Activated naive CD8-positive, alpha-beta T cell treated with anti-CD3 and anti-CD28 coated beads, Interleukin-2, amount 10 ng/mL, durations not matched to agents 7 days and 5 days (primary cell): ENCODE measurements at regions not wholly inside any gene's neighbourhood (a gene's known extent, or its start where the extent isn't known, plus 50 kb on each side); places are given as distances from the start of the nearest gene placed in this dataset.

Experiments
- ATAC-seq: fragments of 150-1000 bp; cut with Tn5 transposase; one replicate; pipeline ENCODE4 v1.10.0; 2021; ENCODE audit warnings: low read depth, moderate library complexity
- POLR2A ChIA-PET: fragments of 350-600 bp; sonication (Branson Sonifier 250); formaldehyde crosslinking; loops from one replicate; lab custom pipeline; 2021; ENCODE audit warnings: antibody characterized with exemption; lab: Charles Lee
- DNase-seq: peaks from one replicate; pipeline ENCODE4 v3.0.0; 2021
- H3K27ac Mint-ChIP-seq: one replicate; pipeline ENCODE4 v1.8.0; 2022; ENCODE audit warnings: mild to moderate bottlenecking, mixed read lengths
- H3K27me3 Mint-ChIP-seq: one replicate; pipeline ENCODE4 v1.8.0; 2022; ENCODE audit warnings: mild to moderate bottlenecking, moderate library complexity, mixed read lengths
- H3K36me3 Mint-ChIP-seq: one replicate; pipeline ENCODE4 v1.8.0; 2021; ENCODE audit warnings: mild to moderate bottlenecking, mixed read lengths
- H3K4me1 Mint-ChIP-seq: one replicate; pipeline ENCODE4 v1.8.0; 2021; ENCODE audit warnings: mixed read lengths
- H3K4me3 Mint-ChIP-seq: one replicate; pipeline ENCODE4 v1.8.0; 2022; ENCODE audit warnings: mild to moderate bottlenecking, moderate library complexity, mixed read lengths
- H3K9me3 Mint-ChIP-seq: one replicate; pipeline ENCODE4 v1.8.0; 2021; ENCODE audit warnings: mixed read lengths

DNA sequence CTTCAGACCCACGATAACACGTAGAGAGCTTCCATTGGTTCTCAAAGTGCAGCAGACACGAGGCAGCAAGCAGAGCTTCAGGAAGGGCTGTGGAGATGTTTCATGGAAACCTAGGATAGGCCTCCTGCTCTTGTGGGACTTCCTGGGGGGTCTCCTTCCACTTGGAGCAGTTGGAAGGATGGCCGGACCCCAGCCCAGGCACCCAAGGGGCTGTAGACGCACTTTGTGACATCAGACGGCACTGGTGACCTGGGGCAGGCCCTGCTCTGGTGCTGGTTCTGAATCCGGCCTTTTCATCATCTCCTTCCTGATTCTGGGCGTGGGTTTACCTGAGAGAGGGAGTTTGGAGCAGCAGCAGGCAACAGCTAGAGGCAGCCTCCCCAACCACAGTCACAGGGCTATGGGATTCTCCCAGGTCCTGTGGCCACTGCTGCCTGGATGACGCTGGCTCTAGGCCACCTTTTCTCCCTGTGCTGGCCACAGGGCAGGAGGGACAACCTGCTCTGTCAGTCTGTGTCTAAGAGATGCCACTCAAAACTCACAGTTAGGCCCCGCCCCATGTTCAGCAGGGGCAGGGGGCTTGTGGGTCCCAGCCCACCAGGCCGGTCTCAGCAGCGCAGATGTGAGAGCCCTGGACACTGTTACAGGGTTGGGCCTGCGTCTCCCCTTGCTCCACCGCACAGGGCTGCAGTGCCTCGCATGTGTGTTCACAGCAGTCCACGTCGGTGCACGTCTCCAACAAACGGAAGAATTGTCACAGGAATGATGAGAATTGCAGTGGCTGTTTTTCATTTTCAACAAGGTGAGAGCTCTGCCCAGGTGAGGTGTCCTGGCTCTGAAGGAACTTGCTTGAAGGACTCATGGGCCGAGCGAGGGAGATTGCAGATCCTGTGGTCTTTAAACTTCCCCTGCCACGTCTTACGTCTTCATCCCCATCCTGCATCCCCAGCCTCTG lies 569.3 kb downstream of the TCERG1L start:
- H3K27ac Mint-ChIP-seq, result no peak overlapping the region
- H3K9me3 Mint-ChIP-seq, result no peaks in the 10 kb centered on the region
- no peaks in the 10 kb centered on the region for H3K4me1 Mint-ChIP-seq
- POLR2A ChIA-PET, result no interaction called here
- no peak overlapping the region for H3K4me3 Mint-ChIP-seq
- H3K36me3 Mint-ChIP-seq, result no peaks in the 10 kb centered on the region
- DNase-seq (no peak), ATAC-seq (no peak)
- H3K27me3 Mint-ChIP-seq, result no peaks in the 10 kb centered on the region

DNA sequence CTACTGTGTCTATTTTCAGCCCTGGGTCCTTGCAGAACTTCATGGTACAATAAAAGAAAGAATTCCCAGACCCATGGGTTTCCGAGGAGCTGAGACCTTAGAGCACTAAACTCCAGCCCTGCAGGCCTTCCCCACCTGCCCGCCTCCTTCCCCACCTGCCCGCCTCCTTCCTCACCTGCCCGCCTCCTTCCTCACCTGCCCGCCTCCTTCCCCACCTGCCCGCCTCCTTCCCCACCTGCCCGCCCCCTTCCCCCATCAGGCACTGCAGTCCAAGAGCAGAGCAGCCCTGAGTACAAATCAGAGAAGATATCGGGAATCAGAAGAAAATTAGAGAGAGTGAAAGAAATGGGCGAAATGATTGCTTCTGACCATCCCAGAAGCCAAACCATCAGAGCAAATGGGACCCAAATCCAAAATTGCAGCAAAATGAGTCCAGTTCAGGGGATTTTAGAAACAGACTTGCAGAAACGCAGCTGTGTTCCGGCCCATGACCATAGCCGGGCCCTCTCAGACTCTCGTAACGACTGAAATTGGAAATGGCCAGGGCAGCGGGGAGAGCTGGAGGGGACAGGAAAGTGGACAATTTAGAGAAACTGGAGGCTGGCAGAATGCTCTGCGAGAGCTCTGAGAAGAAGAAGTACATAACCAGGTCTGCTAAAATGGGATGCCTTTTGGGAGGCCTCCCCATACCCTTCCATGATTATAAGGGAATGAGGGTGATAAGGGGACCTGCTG lies 568.4 kb downstream of the TCERG1L start:
- Mint-ChIP-seq H3K27ac (no peak overlapping the region), H3K9me3 (no peaks in the 10 kb centered on the region), H3K36me3 (no peaks in the 10 kb centered on the region), H3K4me1 (no peaks in the 10 kb centered on the region), H3K4me3 (no peak overlapping the region), H3K27me3 (no peaks in the 10 kb centered on the region)
- DNase-seq (no peak), ATAC-seq (no peak)
- POLR2A ChIA-PET, result no interaction called here

DNA sequence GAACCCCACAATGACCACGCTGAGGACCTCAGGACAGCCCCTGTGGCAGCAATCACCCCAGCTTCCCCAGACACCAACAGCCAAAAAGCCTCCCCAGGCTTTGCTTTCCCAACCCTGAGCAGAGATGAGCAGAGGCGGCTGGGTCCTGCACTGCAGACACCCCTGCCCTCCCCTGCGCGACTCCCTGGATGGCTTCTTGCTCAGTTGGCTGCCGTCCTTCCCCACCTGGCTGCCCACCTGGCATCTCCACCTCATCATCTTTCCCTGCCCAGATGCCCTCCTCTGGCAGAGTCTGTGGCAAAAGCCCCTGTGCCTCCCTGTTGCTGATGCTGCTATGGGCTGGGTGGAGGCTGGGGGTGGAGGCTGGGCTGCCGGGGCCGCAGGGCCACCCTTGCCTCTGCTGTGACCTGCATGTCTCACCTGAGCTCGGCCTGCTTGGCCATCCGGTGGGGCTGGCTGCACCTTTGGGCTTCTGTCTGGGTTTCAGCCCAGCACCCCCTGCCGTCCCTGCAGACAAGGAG lies 567.7 kb downstream of the TCERG1L start:
- H3K27ac Mint-ChIP-seq, result no peak overlapping the region
- no peaks in the 10 kb centered on the region for H3K36me3 Mint-ChIP-seq
- H3K9me3 Mint-ChIP-seq, result no peaks in the 10 kb centered on the region
- POLR2A ChIA-PET, result no interaction called here
- no peak for ATAC-seq
- H3K27me3 Mint-ChIP-seq, result no peaks in the 10 kb centered on the region
- H3K4me1 Mint-ChIP-seq, result no peaks in the 10 kb centered on the region
- DNase-seq, result no peak
- no peak overlapping the region for H3K4me3 Mint-ChIP-seq

DNA sequence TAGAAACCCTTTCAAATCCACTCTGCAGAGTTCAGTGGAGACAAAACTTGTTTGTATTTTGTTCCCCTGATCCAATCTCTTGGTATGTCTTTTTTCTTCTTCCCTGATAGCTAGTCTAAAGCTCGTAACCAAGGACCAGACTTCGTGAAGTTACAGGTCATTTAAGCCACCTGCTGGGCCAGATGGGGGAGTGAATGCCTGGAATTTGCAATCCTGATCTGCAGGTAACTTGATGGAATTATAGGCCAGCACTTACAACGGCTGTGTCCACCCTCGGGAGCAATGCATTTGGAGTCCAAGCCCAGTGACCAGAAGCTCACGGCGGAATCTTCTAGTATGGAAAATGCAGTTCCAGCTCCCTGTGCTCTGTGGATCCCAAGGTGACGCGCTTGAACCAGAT lies 566.9 kb downstream of the TCERG1L start:
- no peaks in the 10 kb centered on the region for H3K9me3 Mint-ChIP-seq
- POLR2A ChIA-PET, result no interaction called here
- H3K36me3 Mint-ChIP-seq, result no peaks in the 10 kb centered on the region
- ATAC-seq, result no peak
- no peaks in the 10 kb centered on the region for H3K27me3 Mint-ChIP-seq
- DNase-seq, result no peak
- no peaks in the 10 kb centered on the region for H3K4me1 Mint-ChIP-seq
- H3K4me3 Mint-ChIP-seq, result no peak overlapping the region
- H3K27ac Mint-ChIP-seq, result no peak overlapping the region

DNA sequence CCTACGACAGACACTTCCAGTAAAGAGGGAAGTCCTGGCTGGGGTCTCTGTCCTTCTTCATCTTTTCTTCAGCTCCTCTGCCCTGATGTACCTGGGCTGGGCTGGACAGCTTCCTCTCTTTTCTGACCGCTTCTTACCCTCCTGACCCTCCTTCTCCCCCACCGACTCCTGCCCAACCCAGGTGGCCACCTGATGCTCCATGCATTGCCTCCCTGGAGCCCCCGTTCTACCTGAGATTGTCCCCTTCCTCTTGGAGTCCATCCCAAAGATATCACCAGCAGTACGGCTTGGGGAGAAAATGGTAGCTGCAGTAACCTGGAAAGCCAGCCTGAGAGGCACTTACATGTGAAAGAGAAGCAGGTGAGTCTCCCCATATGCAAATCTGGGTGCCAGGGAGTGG lies 566.3 kb downstream of the TCERG1L start:
- H3K9me3 Mint-ChIP-seq, result no peaks in the 10 kb centered on the region
- DNase-seq (no peak), ATAC-seq (no peak)
- H3K27me3 Mint-ChIP-seq, result no peaks in the 10 kb centered on the region
- no peaks in the 10 kb centered on the region for H3K4me1 Mint-ChIP-seq
- H3K27ac Mint-ChIP-seq, result no peak overlapping the region
- POLR2A ChIA-PET, result no interaction called here
- H3K36me3 Mint-ChIP-seq, result no peaks in the 10 kb centered on the region
- no peak overlapping the region for H3K4me3 Mint-ChIP-seq

DNA sequence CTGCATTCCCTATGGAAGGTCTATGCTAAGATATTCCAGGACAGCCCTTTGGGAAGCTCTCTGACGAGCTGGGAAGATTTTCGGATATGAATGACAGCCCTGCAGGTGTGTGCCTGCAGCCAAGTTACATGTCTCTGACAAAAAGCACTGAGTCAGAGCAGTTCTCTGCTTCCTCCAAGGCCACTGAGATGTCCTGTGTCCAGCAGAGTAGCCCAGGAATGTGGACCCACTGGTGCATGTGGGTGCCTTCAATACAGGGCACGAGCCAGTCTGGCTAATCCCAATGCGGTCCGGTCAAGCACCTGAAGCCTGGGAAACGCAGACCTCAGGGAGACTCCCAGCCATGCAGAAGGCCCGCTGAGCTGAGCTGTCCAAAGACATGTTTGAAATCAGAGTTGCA lies 565.7 kb downstream of the TCERG1L start:
- H3K27me3 Mint-ChIP-seq, result no peaks in the 10 kb centered on the region
- H3K36me3 Mint-ChIP-seq, result no peaks in the 10 kb centered on the region

DNA sequence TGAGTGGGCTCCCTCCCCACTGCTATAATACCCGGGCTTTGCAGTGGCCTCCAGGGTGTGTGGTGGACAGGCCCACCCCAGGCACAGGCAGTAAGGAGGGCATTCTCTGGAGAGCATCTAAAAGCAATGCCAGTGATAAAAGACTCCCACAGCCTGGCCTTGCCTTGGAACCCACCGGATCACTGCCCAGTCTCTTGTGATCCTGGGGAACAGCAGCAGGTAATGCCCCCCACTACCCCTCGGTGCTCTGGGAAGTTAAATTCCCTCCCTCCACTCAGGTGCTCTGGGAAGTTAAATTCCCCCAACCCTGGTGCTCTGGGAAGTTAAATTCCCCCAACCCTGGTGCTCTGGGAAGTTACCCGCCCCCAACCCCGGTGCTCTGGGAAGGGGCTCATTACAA lies 565.2 kb downstream of the TCERG1L start:
- Mint-ChIP-seq H3K4me1 (no peaks in the 10 kb centered on the region), H3K9me3 (no peaks in the 10 kb centered on the region), H3K4me3 (no peak overlapping the region), H3K36me3 (no peaks in the 10 kb centered on the region), H3K27me3 (no peaks in the 10 kb centered on the region), H3K27ac (no peak overlapping the region)
- ATAC-seq (no peak), DNase-seq (no peak)
- POLR2A ChIA-PET, result no interaction called here

More for the DNA sequence above, 565.7 kb downstream of the TCERG1L start:
- Mint-ChIP-seq H3K4me1 (no peaks in the 10 kb centered on the region), H3K27ac (no peak overlapping the region), H3K4me3 (no peak overlapping the region), H3K9me3 (no peaks in the 10 kb centered on the region)
- DNase-seq (no peak), ATAC-seq (no peak)
- POLR2A ChIA-PET, result no interaction called here

DNA sequence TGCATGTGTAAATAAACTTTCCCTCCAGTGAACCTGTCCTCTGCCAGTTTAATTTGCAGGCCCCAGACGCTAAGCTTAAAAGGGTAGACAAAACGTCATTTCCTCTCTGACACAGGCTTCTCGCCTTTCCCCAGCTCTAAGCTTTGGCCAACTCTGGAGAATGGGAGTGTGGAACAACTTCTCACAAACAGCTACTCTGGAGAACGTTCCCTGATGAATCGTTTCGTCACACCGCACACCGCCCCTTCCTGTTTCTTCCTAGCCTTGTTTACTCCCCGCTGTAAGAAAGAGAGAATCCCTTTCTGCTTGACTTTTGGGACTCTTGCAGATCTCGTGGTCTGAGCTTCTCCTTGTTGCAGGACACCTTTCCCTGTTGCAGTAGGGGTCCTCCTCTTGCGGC lies 564.2 kb downstream of the TCERG1L start:
- no peak overlapping the region for H3K27ac Mint-ChIP-seq
- H3K4me1 Mint-ChIP-seq, result no peaks in the 10 kb centered on the region
- no peaks in the 10 kb centered on the region for H3K36me3 Mint-ChIP-seq
- H3K27me3 Mint-ChIP-seq, result no peaks in the 10 kb centered on the region
- POLR2A ChIA-PET, result no interaction called here
- H3K4me3 Mint-ChIP-seq, result no peak overlapping the region
- ATAC-seq, result no peak
- H3K9me3 Mint-ChIP-seq, result no peaks in the 10 kb centered on the region
- no peak for DNase-seq

DNA sequence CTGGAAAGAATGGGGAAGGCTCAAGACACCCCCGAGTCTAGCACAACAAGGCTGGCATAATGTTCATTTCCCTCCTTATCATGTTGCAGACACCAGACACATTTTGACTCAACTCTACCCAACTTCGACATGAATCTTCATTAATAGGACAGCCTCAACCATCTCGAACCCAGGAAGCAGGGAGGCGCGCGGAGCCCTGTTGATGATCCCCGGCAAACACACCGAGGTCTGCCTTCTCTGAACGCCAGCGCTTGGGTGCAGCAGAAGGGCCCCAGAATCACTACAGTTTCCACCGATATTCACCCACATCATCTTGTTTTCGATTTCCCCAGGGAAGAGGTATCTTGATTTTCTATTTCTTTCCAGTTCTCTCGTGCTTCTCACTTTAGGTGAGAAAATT lies 563.6 kb downstream of the TCERG1L start:
- no peak overlapping the region for H3K4me3 Mint-ChIP-seq
- H3K9me3 Mint-ChIP-seq, result no peaks in the 10 kb centered on the region
- no peak for ATAC-seq
- DNase-seq, result no peak
- no peak overlapping the region for H3K27ac Mint-ChIP-seq
- H3K27me3 Mint-ChIP-seq, result no peaks in the 10 kb centered on the region
- no peaks in the 10 kb centered on the region for H3K4me1 Mint-ChIP-seq
- POLR2A ChIA-PET, result no interaction called here
- no peaks in the 10 kb centered on the region for H3K36me3 Mint-ChIP-seq

DNA sequence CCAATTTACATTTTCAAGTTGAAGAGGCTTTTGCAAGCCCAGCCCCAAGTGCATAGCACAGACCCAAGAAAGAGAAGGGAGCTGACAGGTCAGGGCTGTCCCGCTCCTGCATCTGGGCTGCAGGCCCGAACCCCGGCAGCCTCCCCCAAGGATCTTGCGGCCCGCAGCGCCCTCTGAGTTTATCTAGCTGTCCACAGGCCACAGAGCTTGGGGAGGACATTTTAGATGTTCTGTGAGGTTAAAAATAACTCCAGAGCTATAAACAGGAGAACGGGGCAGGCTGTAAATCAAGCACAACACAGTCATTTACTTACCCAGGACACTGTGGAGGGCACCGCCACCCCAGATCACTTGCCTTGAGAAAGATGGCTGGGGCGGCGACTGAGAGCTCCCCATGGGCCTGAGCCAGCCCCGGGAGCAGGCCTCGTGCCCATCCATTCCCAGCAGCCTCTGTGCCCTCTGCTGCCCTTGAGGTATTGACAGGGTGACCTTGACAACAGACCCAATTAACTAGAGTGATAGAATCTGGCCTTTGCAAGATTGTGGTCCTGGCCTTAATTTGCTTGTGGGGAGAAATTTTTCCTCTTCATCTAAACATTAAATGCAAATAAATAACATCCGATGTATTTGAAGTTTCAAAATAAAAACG lies 563.0 kb downstream of the TCERG1L start:
- ATAC-seq, result no peak
- POLR2A ChIA-PET, result no interaction called here

DNA sequence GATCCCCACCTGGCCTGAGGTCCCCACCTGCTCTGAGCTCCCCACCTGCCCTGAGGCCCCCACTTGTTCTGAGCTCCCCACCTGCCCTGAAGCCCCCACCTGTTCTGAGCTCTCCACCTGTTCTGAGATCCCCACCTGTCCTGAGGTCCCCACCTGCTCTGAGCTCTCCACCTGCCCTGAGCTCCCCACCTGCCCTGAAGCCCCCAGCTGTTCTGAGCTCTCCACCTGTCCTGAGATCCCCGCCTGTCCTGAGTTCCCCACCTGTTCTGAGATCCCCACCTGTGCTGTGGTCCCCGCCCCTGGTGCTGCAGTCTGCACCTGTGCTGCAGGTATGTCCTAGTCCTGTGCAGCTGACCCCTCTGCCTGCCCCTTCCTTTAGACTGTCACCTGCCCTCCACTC lies 561.6 kb downstream of the TCERG1L start:
- H3K4me1 Mint-ChIP-seq, result no peaks in the 10 kb centered on the region
- peaks cover 2% of the 10 kb centered on the region for H3K9me3 Mint-ChIP-seq
- no peaks in the 10 kb centered on the region for H3K36me3 Mint-ChIP-seq
- no peak overlapping the region for H3K27ac Mint-ChIP-seq
- ATAC-seq, result no peak
- no peak for DNase-seq
- POLR2A ChIA-PET, result no interaction called here
- no peaks in the 10 kb centered on the region for H3K27me3 Mint-ChIP-seq
- no peak overlapping the region for H3K4me3 Mint-ChIP-seq

More for the DNA sequence above, 563.0 kb downstream of the TCERG1L start:
- H3K36me3 Mint-ChIP-seq, result no peaks in the 10 kb centered on the region
- H3K27me3 Mint-ChIP-seq, result no peaks in the 10 kb centered on the region
- no peaks in the 10 kb centered on the region for H3K4me1 Mint-ChIP-seq
- DNase-seq, result no peak
- H3K9me3 Mint-ChIP-seq, result no peaks in the 10 kb centered on the region
- no peak overlapping the region for H3K4me3 Mint-ChIP-seq
- H3K27ac Mint-ChIP-seq, result no peak overlapping the region

DNA sequence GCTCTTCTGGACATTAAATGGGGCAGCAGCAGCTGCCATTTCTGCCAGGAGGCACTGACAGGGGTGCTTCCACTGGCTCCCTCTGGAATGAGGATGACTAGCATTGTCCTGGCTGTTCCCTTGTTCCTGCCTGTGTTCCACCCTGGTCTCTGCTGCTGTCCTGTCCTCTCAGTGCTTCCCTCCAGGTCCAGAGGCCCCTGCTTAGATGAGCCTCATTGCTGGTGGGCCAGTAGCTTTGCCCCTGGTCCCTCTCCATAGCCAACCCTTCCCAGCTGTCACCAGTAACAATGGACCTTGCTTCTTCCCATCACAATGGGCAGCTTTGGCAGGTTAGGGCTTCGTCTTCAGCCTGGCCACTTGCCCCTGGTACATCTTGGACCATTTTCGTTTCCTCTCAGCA lies 561.1 kb downstream of the TCERG1L start:
- ATAC-seq (no peak), DNase-seq (no peak)
- Mint-ChIP-seq H3K36me3 (no peaks in the 10 kb centered on the region), H3K27me3 (no peaks in the 10 kb centered on the region), H3K9me3 (peaks cover 2% of the 10 kb centered on the region), H3K27ac (no peak overlapping the region), H3K4me3 (no peak overlapping the region), H3K4me1 (no peaks in the 10 kb centered on the region)
- POLR2A ChIA-PET, result no interaction called here

DNA sequence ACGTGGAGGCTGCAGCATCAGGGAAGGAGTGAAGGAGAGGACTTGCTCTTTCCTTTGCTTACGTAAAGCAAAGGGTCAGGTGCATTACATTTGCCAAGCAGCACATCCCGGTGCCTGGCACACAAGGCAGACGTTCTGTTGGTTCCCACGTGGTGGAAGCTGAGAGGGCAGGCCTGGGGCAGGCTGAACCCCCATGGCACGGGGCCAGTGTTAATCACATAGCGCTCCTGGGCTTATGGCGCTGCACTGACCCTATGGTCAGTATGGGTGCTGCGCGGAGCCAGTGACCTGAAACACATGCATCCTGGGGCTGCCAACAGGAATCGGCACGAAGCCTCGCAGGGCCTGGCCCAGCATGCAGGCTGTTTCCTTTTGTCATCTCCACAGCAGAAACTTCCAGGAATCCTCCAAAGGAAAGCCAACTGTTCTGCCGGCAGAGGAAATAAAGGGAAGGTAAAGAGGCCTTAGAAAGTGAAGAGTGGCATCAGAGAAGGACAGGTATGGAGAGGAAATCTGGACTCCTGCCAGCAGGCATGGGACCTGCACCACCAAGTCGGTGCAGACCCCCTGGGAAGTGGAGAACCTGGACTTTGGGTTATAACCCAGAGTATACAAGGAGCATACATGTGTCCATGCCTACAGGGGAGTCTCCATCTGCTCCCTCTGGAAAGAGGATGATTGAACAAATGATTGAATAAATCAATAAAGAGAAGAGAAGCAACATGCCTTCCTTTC lies 560.2 kb downstream of the TCERG1L start:
- Mint-ChIP-seq H3K27me3 (no peaks in the 10 kb centered on the region), H3K4me1 (no peaks in the 10 kb centered on the region), H3K27ac (no peak overlapping the region), H3K4me3 (no peak overlapping the region), H3K9me3 (peaks cover 2% of the 10 kb centered on the region), H3K36me3 (no peaks in the 10 kb centered on the region)
- ATAC-seq (no peak), DNase-seq (no peak)
- POLR2A ChIA-PET, result no interaction called here
